HG02981 (cell line): ENCODE measurements at regions not wholly inside any gene's neighbourhood (a gene's known extent, or its start where the extent isn't known, plus 50 kb on each side); places are given as distances from the start of the nearest gene placed in this dataset.

Experiments used
- ATAC-seq: cut with Tn5 transposase; IDR thresholded peaks from one replicate; pipeline ENCODE4 v1.9.1; 2021; ENCODE audit warnings: mild to moderate bottlenecking, moderate library complexity; ENCODE audit not compliant: unreplicated experiment

DNA sequence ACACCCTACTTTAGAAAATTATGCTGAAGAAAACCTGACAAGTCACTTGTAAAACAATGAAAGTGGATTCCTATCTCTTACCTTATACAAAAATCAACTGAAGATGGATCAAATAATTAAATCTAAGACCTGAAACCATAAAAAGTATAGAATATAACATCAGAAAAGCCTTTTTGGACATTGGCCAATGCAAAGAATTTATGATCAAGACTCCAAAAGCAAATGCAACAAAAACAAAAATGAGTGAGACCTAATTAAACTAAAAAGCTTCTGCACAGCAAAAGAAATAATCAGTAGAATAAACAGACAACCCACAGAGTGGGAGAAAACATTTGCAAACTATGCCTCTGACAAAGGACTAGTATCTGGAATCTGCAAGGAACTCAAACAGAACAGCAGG lies 303.0 kb upstream of the CDH9 start:
- ATAC-seq = no peak

- no peak for ATAC-seq
These were observed 298.4 kb upstream of the CDH9 start for GRCh38 chr5:27336817-27337216.

GRCh38 chr5:27328480-27328879 lies 290.1 kb upstream of the CDH9 start:
- ATAC-seq = no peak

- no peak for ATAC-seq
These were observed 287.1 kb upstream of the CDH9 start for GRCh38 chr5:27325513-27325912.

DNA sequence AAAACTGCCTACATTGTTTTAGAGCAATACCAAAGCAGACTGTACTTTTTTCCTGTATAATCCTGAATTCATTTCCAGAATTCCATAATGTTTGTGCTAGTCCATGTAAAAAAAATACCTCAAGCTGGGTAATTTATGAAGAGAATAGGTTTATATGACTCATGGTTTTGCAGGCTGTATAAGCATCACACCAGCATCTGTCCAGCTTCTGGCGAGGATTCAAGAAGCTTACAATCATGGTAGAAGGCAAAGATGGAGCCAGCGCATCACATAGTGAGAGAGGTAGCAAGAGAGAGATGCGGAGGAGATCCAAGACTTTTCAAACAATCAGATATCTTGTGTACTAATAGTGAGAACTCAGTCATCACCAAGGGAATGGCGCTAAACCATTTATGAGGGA lies 280.3 kb upstream of the CDH9 start:
- no peak for ATAC-seq

DNA sequence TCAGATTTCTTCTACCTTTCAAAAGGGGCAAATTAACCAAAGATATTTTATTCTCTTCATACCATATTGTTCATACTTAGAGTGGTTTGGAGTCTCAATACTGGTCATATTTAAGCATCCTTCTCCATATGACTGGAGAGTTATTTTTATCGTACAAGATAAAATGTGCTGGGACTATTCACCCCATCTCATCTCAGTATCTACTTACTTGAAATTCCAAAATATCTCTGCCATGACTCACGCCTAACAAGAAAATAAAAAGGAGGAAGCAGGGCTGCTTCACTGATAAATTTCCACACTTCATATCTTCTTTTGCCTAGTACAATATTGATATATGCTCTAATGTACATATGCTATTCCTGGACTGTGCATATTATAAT lies 277.9 kb upstream of the CDH9 start:
- no peak for ATAC-seq

DNA sequence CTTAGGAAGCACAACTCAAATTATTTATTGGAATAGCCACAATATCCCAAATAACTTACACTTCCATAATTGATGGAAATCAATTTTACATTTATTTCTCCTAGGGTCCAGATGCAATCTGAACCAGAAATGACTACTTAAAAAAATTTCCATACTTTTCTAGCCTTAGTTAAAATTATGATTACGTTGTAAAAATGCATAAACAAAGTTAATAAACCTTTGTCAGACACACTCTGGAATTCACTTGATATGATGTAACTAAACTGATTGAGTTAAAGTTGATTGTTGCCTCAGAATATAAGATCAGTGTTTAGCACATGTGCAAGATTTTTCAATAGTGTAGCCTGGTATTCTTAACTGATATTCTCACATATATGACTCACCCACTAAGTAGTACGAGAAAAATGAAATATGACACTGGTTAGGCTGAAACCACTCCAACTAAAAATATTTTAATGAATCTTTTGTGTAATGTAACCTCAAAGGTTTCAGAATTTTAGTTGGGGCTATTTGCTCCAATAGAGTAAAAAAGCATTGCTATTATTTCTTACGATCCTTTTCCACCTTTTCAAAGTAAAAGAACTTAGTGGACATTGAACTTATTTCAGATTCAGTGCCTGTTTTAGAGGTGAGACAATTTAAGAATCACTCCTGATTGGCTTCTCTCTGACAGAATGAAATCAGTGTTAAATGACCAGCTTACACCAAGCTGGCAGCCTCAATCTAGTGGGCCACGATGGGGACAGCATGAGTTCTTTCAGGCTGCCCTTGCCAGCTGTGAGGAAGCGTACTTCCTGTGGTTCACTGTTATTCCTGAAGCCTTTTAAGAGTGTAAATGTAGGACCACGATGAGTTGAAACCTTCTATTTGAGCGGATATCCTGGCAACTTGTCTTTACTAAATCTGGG lies 277.2 kb upstream of the CDH9 start:
- no peak for ATAC-seq

- no peak for ATAC-seq
These were observed 275.2 kb upstream of the CDH9 start for GRCh38 chr5:27313549-27313948.

DNA sequence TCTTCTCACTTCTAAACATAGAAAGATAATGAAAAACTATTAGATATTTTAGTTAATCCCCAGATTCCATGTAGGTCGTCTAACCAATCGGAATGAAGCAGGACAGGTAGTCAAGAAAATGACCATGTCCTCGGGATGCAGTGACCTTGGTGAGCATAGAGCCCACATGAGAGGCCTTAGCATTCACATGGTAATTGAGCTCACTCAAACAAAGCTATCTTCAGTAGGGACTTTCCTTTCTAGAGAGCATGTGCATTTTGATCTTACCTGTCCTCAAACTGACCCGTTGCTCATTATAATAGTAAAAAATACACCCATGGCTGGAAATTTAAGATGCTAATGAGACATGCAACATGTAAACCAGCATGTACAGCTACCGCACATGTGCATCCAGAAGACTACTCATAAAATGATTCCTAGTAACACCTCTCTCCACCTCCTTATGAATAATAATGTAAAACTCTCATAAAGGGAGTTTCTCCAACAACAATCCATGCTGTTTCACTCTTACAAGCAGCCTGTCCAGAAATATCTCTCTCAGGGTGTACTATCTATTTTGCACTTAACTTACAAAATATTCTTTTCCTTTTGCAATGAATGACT lies 274.0 kb upstream of the CDH9 start:
- no peak for ATAC-seq

- ATAC-seq = no peak
These were observed 273.2 kb upstream of the CDH9 start for GRCh38 chr5:27311544-27311943.

- ATAC-seq = no peak
These were observed 269.8 kb upstream of the CDH9 start for GRCh38 chr5:27308153-27308552.

DNA sequence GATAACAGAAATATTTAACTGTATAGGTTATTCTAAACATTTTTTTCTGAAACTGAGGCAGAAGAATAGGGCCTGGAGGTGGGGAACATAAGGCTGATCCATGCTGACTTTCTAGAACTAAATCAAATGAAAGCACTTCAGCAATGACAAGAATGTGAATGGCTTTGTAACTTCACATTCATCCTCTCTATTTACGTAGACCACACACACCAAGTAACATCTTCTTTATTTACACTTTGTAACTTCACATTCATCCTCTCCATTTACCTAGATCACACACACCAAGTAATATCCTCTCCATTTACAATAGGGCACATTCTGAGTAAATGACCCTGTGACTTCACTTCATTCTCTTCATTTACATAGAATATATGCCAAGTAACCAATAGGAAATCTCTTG lies 251.8 kb upstream of the CDH9 start:
- ATAC-seq = no peak

DNA sequence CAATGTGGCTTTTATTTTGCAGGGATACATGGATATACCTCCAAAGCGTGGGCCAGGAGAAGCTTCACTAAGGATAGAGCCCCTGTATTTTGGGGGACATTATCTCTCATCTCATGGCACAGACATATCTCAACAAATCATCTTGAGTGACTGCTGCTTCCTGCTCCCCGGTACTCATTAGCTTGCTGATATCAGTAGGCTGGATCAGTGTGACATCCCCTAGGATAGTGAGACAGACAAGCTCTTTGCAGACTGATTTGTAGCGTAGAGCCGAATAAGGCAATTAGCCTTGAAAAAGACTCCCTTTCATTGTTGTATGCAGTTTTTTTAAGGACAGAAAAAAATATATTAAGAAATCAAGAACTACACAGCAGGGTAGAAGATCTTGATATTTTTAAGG lies 237.7 kb upstream of the CDH9 start:
- no peak for ATAC-seq

DNA sequence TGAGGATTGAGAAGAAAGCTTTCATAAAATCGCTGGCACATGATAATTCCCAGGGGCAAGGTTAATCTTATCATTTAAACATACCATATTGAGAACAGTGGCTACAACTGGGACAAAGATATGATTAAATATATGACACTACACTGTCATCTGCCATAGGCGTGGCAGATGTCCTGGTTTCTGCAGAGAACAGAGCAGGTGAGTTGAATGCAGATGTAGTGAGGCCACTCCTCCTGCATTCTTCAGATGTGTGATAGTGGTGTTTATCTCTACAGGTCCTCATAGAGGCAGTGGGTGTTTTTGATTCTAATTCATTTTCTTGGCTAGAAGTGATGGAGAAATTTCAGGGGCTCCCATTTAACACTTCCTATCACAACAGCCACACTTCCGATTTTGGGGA lies 237.0 kb upstream of the CDH9 start:
- ATAC-seq = no peak

DNA sequence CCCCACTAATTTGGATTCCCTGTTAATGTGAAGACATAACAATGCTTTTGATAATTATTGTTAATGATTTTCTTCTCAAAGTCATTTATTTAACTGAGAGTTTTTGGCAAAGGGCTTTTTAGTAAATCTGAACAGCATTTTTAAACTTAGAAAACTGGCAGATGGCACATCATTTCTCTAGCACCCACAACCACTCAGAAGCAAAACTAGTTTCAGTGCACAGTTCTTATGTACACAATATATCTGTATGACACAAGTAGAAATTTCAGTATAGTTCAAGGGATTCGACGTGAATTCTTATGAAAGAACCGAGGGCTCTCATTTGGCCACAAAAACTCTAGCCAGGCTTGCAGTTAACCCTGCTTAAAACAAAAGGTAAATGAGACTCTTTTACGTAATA lies 231.4 kb upstream of the CDH9 start:
- ATAC-seq = no peak

GRCh38 chr5:27267209-27267824 lies 228.9 kb upstream of the CDH9 start:
- no peak for ATAC-seq

DNA sequence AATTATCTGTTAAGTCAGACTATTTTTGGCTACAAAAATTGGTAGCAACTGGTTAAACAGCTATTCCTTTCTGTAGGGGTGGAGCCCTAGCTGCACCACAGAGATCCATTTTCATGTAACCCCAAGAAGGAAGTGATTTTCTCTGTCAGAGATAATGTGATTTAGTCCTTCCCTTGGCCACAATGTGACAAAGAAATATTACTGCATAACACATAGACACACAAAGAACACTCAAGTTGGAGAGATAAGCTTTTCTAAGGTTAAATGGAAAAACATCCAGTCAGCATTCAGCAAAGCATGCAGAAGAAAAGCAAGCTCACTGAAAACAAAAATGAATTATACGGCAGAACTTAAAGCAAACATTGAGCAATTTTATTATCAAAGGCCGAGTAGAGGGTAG lies 227.8 kb upstream of the CDH9 start:
- no peak for ATAC-seq

GRCh38 chr5:27257696-27258095 lies 219.3 kb upstream of the CDH9 start:
- ATAC-seq = no peak

DNA sequence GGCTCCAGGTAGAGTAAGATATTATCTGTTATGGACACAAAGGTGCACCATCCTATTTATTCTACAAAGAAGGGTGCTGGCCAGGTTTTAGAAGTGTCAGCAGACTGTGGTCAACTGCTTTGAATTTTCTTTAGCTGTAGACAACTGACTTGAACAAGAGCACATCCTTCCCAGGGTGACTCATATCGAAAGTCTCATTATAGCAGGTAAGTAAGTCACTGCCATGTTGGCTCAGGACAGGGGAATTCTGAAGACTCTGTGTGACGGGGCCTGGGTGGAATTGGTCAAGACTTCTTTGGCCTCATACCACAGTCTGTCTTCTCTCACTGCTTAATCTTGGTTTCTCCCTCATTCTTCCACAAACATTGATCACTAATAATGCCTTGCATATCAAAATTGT lies 214.5 kb upstream of the CDH9 start:
- no peak for ATAC-seq

- ATAC-seq = no peak
These were observed 203.9 kb upstream of the CDH9 start for GRCh38 chr5:27242258-27242626.

GRCh38 chr5:27241564-27242257 lies 203.3 kb upstream of the CDH9 start:
- ATAC-seq = no peak

DNA sequence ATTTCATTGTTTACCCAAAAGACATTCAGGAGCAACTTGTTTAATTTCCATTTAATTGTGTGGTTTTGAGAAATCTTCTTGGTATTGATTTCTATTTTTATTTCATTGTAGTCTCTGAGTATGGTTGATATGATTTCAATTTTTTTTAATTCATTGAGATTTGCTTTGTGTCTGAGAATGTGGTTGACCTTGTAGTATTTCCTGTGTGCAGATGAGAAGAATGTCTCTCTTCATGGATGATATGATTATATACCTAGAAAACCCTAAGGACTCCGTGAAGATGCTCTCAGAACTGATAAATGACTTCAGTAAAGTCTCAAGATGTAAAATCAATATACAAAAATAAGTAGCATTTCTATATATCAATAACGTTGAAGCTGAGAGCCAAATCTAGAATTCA lies 202.4 kb upstream of the CDH9 start:
- no peak for ATAC-seq
